PC-3 (cell line): ENCODE measurements at regions not wholly inside any gene's neighbourhood (a gene's known extent, or its start where the extent isn't known, plus 50 kb on each side); places are given as distances from the start of the nearest gene placed in this dataset.

ENCODE experiments used
- ATAC-seq: fragments of 200-7000 bp; cut with Tn5 transposase; 2 replicates; pipeline ENCODE4 v1.9.1; 2020; ENCODE audit warnings: mild to moderate bottlenecking, moderate library complexity
- BruUV-seq: library from RNA; stranded (reverse); fragments of 400-500 nt; replicated peaks from 2 replicates; lab custom pipeline; 2021; lab: Mats Ljungman, UMichigan
- CTCF ChIA-PET: fragments of 300-600 bp; sonication (Branson Sonifier 250); formaldehyde crosslinking; loops from one replicate; lab custom pipeline; 2022; ENCODE audit warnings: antibody characterized with exemption; lab: Charles Lee
- POLR2A ChIA-PET: fragments of 300-600 bp; sonication (Branson Sonifier 250); formaldehyde crosslinking; loops from one replicate; lab custom pipeline; 2022; ENCODE audit warnings: antibody characterized with exemption; ENCODE audit not compliant: unreplicated experiment; lab: Charles Lee
- DNase-seq: peaks from one replicate; pipeline ENCODE4 v3.0.0-alpha.2; 2015
- H2AFZ ChIP-seq: fragments of 300-600 bp; sonication (generic); 2 replicates; pipeline ENCODE4 v1.6.0; 2016; ENCODE audit warnings: antibody characterized with exemption, low read length
- H3F3A ChIP-seq: fragments of 300-600 bp; sonication (generic); one replicate; pipeline ENCODE4 v1.6.0; 2017; ENCODE audit warnings: antibody characterized with exemption, low read length, control low read depth, mild to moderate bottlenecking; ENCODE audit not compliant: unreplicated experiment
- H3K27ac ChIP-seq: fragments of 300-600 bp; sonication (generic); 2 replicates; pipeline ENCODE4 v1.5.1; 2016; ENCODE audit warnings: mild to moderate bottlenecking, low read length
- H3K27me3 ChIP-seq: fragments of 300-600 bp; sonication (generic); 2 replicates; pipeline ENCODE4 v1.6.1; 2016; ENCODE audit warnings: low read length, mixed read lengths
- H3K36me3 ChIP-seq: fragments of 300-600 bp; sonication (generic); 2 replicates; pipeline ENCODE4 v1.6.1; 2016; ENCODE audit warnings: low read depth, mixed run types, low read length, mixed read lengths
- H3K4me1 ChIP-seq: fragments of 300-600 bp; sonication (generic); 2 replicates; pipeline ENCODE4 v1.5.1; 2016; ENCODE audit warnings: low read length; ENCODE audit not compliant: insufficient read depth
- H3K4me2 ChIP-seq: fragments of 300-600 bp; sonication (generic); 2 replicates; pipeline ENCODE4 v1.6.0; 2016; ENCODE audit warnings: low read length
- H3K4me3 ChIP-seq: fragments of 300-600 bp; sonication (generic); 2 replicates; pipeline ENCODE4 v1.5.1; 2016; ENCODE audit warnings: mild to moderate bottlenecking, low read length, mixed read lengths
- H3K79me2 ChIP-seq: fragments of 300-600 bp; sonication (generic); 2 replicates; pipeline ENCODE4 v1.6.1; 2017; ENCODE audit warnings: low read length, mixed read lengths
- H3K9ac ChIP-seq: fragments of 300-600 bp; sonication (generic); 2 replicates; pipeline ENCODE4 v1.6.0; 2016; ENCODE audit warnings: mild to moderate bottlenecking, low read length
- H3K9me2 ChIP-seq: fragments of 300-600 bp; sonication (generic); replicated peaks from 2 replicates; pipeline ENCODE4 v1.6.1; 2016; ENCODE audit warnings: mixed run types, low read length, mixed read lengths
- H3K9me3 ChIP-seq: fragments of 300-600 bp; sonication (generic); 2 replicates; pipeline ENCODE4 v1.6.1; 2016; ENCODE audit warnings: low read length, mixed read lengths
- H4K20me1 ChIP-seq: fragments of 300-600 bp; sonication (generic); 2 replicates; pipeline ENCODE4 v1.6.1; 2016; ENCODE audit warnings: low read length, mixed read lengths
- EZH2 ChIP-seq: fragments of 300-600 bp; sonication (generic); IDR thresholded peaks from one replicate; pipeline ENCODE4 v1.6.1; 2017; ENCODE audit warnings: antibody characterized with exemption, mild to moderate bottlenecking, low read length; ENCODE audit not compliant: unreplicated experiment
- EZH2phosphoT487 ChIP-seq: fragments of 300-600 bp; sonication (generic); IDR thresholded peaks from 2 replicates; pipeline ENCODE4 v1.6.1; 2018; ENCODE audit warnings: mild to moderate bottlenecking, antibody characterized with exemption, low read length, borderline replicate concordance
- intact Hi-C: fragments of 100-400 bp; cut with micrococcal nuclease; formaldehyde crosslinking; loops from 2 replicates; pipeline ENCODE4 v1.9.0; 2023
- TF ChIP-seq, protein P1 (sequence below): fragments of 300-600 bp; sonication (generic); conservative IDR thresholded peaks from 2 replicates; pipeline ENCODE4 v1.5.1; 2017; ENCODE audit warnings: antibody characterized with exemption, low read depth, mild to moderate bottlenecking, low read length

DNA sequence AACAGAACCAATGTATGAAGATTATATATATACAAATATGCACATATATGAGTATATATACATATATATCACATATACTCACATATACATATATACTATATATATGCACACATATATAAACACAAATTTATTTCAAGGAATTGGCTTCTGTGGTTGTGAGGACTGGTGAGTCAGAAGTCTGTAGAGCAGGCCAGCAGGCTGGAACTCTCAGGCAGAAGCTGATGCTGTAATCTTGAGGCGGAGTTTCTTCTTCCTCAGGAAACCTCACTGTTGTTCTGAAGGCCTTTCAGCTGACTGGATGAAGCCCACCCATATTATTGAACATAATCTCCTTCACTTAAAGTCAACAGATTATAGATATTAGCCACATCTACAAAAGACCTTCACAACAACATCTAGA, 143.9 kb upstream of the CREB1 start:
- intact Hi-C loops, result no loop called here
- H2AFZ ChIP-seq, result no peak overlapping the region
- H3F3A ChIP-seq, result no peaks in the 10 kb centered on the region
- BruUV-seq, result no TSS peak
- ATAC-seq (peak; percentile 40; the same call in 1 of the 2 replicates), DNase-seq (peak; percentile 27)
- POLR2A ChIA-PET, result no interaction called here
- CTCF ChIA-PET, result no interaction called here
- H3K9me2 ChIP-seq, result no peaks in the 10 kb centered on the region
- no peak overlapping the region for H3K9ac ChIP-seq
- H3K36me3 ChIP-seq, result no peaks in the 10 kb centered on the region
- H3K27ac ChIP-seq, result no peak overlapping the region
- H3K4me2 ChIP-seq, result no peak overlapping the region
- 0 out of 2 replicates have a peak, but pooled peaks cover 6% of the 10 kb centered on the region for H3K9me3 ChIP-seq
- no peaks in the 10 kb centered on the region for H3K27me3 ChIP-seq
- H3K4me1 ChIP-seq, result no peaks in the 10 kb centered on the region; the same call in 1 of the 2 replicates
- no peak overlapping the region for H3K4me3 ChIP-seq
- H4K20me1 ChIP-seq, result no peaks in the 10 kb centered on the region
- TF ChIP-seq EZH2phosphoT487 (no peak), EZH2 (no peak)
- TF ChIP-seq, protein P1, sequence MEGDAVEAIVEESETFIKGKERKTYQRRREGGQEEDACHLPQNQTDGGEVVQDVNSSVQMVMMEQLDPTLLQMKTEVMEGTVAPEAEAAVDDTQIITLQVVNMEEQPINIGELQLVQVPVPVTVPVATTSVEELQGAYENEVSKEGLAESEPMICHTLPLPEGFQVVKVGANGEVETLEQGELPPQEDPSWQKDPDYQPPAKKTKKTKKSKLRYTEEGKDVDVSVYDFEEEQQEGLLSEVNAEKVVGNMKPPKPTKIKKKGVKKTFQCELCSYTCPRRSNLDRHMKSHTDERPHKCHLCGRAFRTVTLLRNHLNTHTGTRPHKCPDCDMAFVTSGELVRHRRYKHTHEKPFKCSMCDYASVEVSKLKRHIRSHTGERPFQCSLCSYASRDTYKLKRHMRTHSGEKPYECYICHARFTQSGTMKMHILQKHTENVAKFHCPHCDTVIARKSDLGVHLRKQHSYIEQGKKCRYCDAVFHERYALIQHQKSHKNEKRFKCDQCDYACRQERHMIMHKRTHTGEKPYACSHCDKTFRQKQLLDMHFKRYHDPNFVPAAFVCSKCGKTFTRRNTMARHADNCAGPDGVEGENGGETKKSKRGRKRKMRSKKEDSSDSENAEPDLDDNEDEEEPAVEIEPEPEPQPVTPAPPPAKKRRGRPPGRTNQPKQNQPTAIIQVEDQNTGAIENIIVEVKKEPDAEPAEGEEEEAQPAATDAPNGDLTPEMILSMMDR, result no peak
- no peaks in the 10 kb centered on the region for H3K79me2 ChIP-seq

DNA sequence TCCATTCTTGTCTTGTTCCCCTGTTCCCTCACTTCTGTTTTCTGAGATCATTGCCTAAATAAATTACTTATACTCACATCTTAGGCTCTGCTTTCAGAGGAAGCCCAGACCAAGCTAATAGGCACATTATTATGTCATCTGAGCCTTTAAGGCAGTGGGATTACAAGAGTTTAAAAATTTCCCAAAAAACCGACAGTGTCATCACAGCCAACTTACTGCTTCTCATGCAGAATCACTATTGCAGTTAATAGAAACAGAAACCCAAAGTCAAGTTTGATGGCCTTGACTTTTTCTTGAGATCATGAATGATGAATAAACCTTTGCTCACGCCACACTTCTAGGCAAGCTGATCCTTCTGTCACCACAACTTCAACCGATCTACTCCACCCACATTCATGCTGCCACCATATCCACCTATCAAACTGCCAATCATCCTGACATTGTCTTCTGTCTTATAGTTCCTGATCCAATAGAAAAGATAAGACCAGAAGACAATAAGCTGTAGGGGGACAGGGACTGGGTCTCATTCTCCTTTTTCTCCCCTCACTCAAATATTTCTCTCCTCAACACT, 142.7 kb upstream of the CREB1 start:
- H3K9me2 ChIP-seq, result no peaks in the 10 kb centered on the region
- no peak for DNase-seq
- no peak overlapping the region for H3K27ac ChIP-seq
- TF ChIP-seq EZH2phosphoT487 (no peak), EZH2 (no peak)
- TF ChIP-seq, protein P1, result no peak
- intact Hi-C loops, result no loop called here
- H3F3A ChIP-seq, result no peaks in the 10 kb centered on the region
- H3K4me2 ChIP-seq, result no peak overlapping the region
- CTCF ChIA-PET, result no interaction called here
- no peaks in the 10 kb centered on the region for H3K36me3 ChIP-seq
- no peaks in the 10 kb centered on the region for H3K27me3 ChIP-seq
- H3K4me3 ChIP-seq, result no peak overlapping the region
- H3K79me2 ChIP-seq, result no peaks in the 10 kb centered on the region
- H2AFZ ChIP-seq, result no peak overlapping the region
- BruUV-seq, result no TSS peak
- no peak overlapping the region for H3K9ac ChIP-seq
- H4K20me1 ChIP-seq, result no peaks in the 10 kb centered on the region
- no peak for ATAC-seq
- H3K9me3 ChIP-seq, result 0 out of 2 replicates have a peak, but pooled peaks cover 6% of the 10 kb centered on the region
- H3K4me1 ChIP-seq, result no peaks in the 10 kb centered on the region; the same call in 1 of the 2 replicates
- POLR2A ChIA-PET, result no interaction called here

DNA sequence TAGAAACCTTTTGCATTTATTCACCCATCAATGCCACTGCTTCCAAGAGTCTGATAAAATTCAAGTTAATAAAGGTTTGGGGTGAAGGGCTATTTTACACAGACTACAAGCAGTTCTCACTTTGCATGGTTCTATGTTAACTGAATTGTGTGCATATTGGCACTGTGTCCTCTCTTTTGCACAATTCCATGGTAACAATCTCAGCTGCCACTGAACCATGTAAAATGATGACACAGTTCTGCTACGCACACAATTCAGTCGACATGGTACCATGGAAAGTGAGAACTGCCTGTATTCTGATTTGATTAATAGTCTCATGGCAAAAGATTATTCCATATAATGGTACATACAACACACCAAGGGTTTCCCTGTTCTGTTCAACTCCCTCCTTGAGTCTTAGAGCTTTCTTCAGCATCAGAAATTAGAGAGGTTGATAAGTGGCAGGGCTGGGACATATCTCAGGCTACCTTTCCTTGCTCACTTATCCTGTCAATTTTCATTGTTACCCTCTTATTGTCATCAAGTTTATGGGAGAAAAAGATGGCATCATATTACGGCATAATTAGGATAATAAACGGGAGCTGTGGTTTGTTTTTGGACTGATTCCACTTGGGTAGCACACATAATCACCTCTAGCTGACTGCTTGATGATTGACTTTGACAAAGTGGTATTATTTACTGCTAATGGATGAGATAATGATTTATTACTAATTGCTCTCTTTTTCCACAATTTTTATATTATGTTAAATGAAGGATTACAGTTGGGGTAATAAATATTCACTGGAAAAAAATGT, 139.3 kb upstream of the CREB1 start:
- Histone ChIP-seq H3K27ac (no peak overlapping the region), H3K4me3 (no peak overlapping the region), H2AFZ (no peak overlapping the region), H3K9me2 (no peaks in the 10 kb centered on the region), H3K36me3 (no peaks in the 10 kb centered on the region), H3K4me1 (peaks cover 19% of the 10 kb centered on the region), H3K27me3 (no peaks in the 10 kb centered on the region), H3K4me2 (no peak overlapping the region), H3K79me2 (no peaks in the 10 kb centered on the region), H3K9me3 (no peaks in the 10 kb centered on the region), H3F3A (peaks cover 4% of the 10 kb centered on the region), H4K20me1 (no peaks in the 10 kb centered on the region), H3K9ac (no peak overlapping the region)
- ChIA-PET POLR2A (no interaction called here), CTCF (no interaction called here)
- TF ChIP-seq EZH2phosphoT487, result no peak
- TF ChIP-seq EZH2, result no peak
- TF ChIP-seq, protein P1, result no peak
- intact Hi-C loops, result no loop called here
- ATAC-seq (no peak), DNase-seq (no peak)
- BruUV-seq, result no TSS peak
